ENCODE measurements at regions not wholly inside any gene's neighbourhood (a gene's known extent, or its start where the extent isn't known, plus 50 kb on each side); places are given as distances from the start of the nearest gene placed in this dataset.

GRCh38 chr3:70646635-70647034 lies 334.2 kb upstream of the MDFIC2 start:
- TF ChIP-seq CTCF (conservative IDR thresholded peaks at IDR 0.05) (no peak), ZFX (IDR thresholded peaks at IDR 0.05) (no peak)

Measured in C4-2B (cell line).